CD4-positive, alpha-beta T cell (primary cell): ENCODE measurements at regions not wholly inside any gene's neighbourhood (a gene's known extent, or its start where the extent isn't known, plus 50 kb on each side); places are given as distances from the start of the nearest gene placed in this dataset.

Experiments
- ATAC-seq: fragments of 200-7000 bp; cut with Tn5 transposase; one replicate; pipeline ENCODE4 v1.10.0; 2022; ENCODE audit warnings: mild to moderate bottlenecking; ENCODE audit not compliant: poor library complexity
- CTCF ChIA-PET: fragments of 350-600 bp; sonication (Branson Sonifier 250); formaldehyde crosslinking; loops from one replicate; lab custom pipeline; 2021; ENCODE audit warnings: antibody characterized with exemption, inconsistent platforms; lab: Charles Lee
- POLR2A ChIA-PET: fragments of 350-600 bp; sonication (Branson Sonifier 250); formaldehyde crosslinking; loops from one replicate; lab custom pipeline; 2021; ENCODE audit warnings: antibody characterized with exemption, inconsistent platforms; lab: Charles Lee
- DNase-seq, 14 experiments: peaks; one replicate each; pipeline ENCODE4 v3.0.0-alpha.2; 2013 to 2020; ENCODE audit warnings: mixed read lengths in 2 of 14
- H3K27ac ChIP-seq, 2 donors: one replicate each; pipeline versions ENCODE4 v1.5.1 to v1.7.0; 2013; ENCODE audit warnings: low read length in 2 of 2, low read depth in 1 of 2, mild to moderate bottlenecking in 1 of 2
- H3K27me3 ChIP-seq, 2 experiments: 1 replicate in 1 of 2; 2 replicates in 1 of 2; pipeline versions ENCODE4 v1.6.1 to v1.7.0; 2013; ENCODE audit warnings: low read length in 2 of 2, control low read depth in 1 of 2, mild to moderate bottlenecking in 1 of 2, moderate library complexity in 1 of 2; ENCODE audit not compliant: insufficient read depth in 2 of 2, control insufficient read depth in 1 of 2
- H3K36me3 ChIP-seq: one replicate; pipeline ENCODE4 v1.6.1; 2013; ENCODE audit warnings: low read length, control low read depth; ENCODE audit not compliant: insufficient read depth
- H3K4me1 ChIP-seq: one replicate; pipeline ENCODE4 v1.6.1; 2013; ENCODE audit warnings: low read length, control low read depth; ENCODE audit not compliant: insufficient read depth
- H3K4me3 ChIP-seq: one replicate; pipeline ENCODE4 v1.5.1; 2013; ENCODE audit warnings: mild to moderate bottlenecking, low read length, moderate library complexity
- H3K9me3 ChIP-seq, 2 experiments: 1 replicate in 1 of 2; 2 replicates in 1 of 2; pipeline versions ENCODE4 v1.6.1 to v1.7.0; 2013; ENCODE audit warnings: low read length in 2 of 2, mild to moderate bottlenecking in 2 of 2, control low read depth in 1 of 2, moderate library complexity in 1 of 2; ENCODE audit not compliant: control insufficient read depth in 1 of 2, insufficient read depth in 1 of 2
- H3K27ac Mint-ChIP-seq: one replicate; pipeline ENCODE4 v1.8.0; 2020; ENCODE audit warnings: mixed read lengths
- H3K27me3 Mint-ChIP-seq: one replicate; pipeline ENCODE4 v1.8.0; 2021; ENCODE audit warnings: mixed read lengths
- H3K36me3 Mint-ChIP-seq: one replicate; pipeline ENCODE4 v1.8.0; 2021; ENCODE audit warnings: low read depth, mixed read lengths
- H3K4me1 Mint-ChIP-seq: one replicate; pipeline ENCODE4 v1.8.0; 2021; ENCODE audit warnings: low read depth, mixed read lengths
- H3K4me3 Mint-ChIP-seq: one replicate; pipeline ENCODE4 v1.8.0; 2020; ENCODE audit warnings: mild to moderate bottlenecking, mixed read lengths
- H3K9me3 Mint-ChIP-seq: one replicate; pipeline ENCODE4 v1.8.0; 2020; ENCODE audit warnings: mixed read lengths
- CTCF ChIP-seq: fragments of 200-600 bp; IDR thresholded peaks from one replicate; pipeline ENCODE4 v1.8.0; 2022; ENCODE audit warnings: antibody characterized with exemption, mild to moderate bottlenecking
- intact Hi-C, 2 experiments: fragments of 100-400 bp; cut with DNase I in 1 of 2; cut with micrococcal nuclease in 1 of 2; formaldehyde crosslinking; loops; one replicate each; pipeline versions ENCODE4 v1.15.1 to v1.9.0; 2023 to 2025; cut with DNase I, micrococcal nuclease

- Histone ChIP-seq H3K27me3 (no peaks in the 10 kb centered on the region), H3K4me3 (no peak overlapping the region), H3K4me1 (peaks cover 8% of the 10 kb centered on the region), H3K27ac (no peak overlapping the region), H3K9me3 (no peaks in the 10 kb centered on the region), H3K36me3 (no peaks in the 10 kb centered on the region)
- H3K36me3 Mint-ChIP-seq = peaks cover under 1% of the 10 kb centered on the region
- peaks cover 21% of the 10 kb centered on the region for H3K4me1 Mint-ChIP-seq
- DNase-seq (no peak), ATAC-seq (no peak)
- no peaks in the 10 kb centered on the region for H3K9me3 Mint-ChIP-seq
- no peaks in the 10 kb centered on the region for H3K27me3 Mint-ChIP-seq
- H3K27ac Mint-ChIP-seq = no peak overlapping the region
- POLR2A ChIA-PET = no interaction called here
- intact Hi-C loops = no loop called here
- TF ChIP-seq CTCF = no peak
- no peak overlapping the region for H3K4me3 Mint-ChIP-seq
- CTCF ChIA-PET = no interaction called here
These were observed 138.8 kb upstream of the CRHR1 start for GRCh38 chr17:45645330-45645729.

GRCh38 chr17:45646288-45646988, 137.7 kb upstream of the CRHR1 start:
- Mint-ChIP-seq H3K9me3 (no peaks in the 10 kb centered on the region), H3K4me1 (peaks cover 18% of the 10 kb centered on the region), H3K36me3 (no peaks in the 10 kb centered on the region), H3K27ac (no peak overlapping the region), H3K4me3 (no peak overlapping the region), H3K27me3 (no peaks in the 10 kb centered on the region)
- peaks cover 6% of the 10 kb centered on the region for H3K4me1 ChIP-seq
- intact Hi-C loops = no loop called here
- no peak overlapping the region for H3K27ac ChIP-seq
- no peaks in the 10 kb centered on the region for H3K36me3 ChIP-seq
- ChIA-PET CTCF (no interaction called here), POLR2A (no interaction called here)
- DNase-seq (no peak), ATAC-seq (no peak)
- no peak overlapping the region for H3K4me3 ChIP-seq
- no peaks in the 10 kb centered on the region for H3K9me3 ChIP-seq
- H3K27me3 ChIP-seq = no peaks in the 10 kb centered on the region
- TF ChIP-seq CTCF = no peak

- H3K36me3 ChIP-seq = no peaks in the 10 kb centered on the region
- H3K4me1 Mint-ChIP-seq = peaks cover 18% of the 10 kb centered on the region
- ATAC-seq = no peak
- ChIA-PET CTCF (interaction anchor here (0.7 kb wide), 1 partner anchor 189 kb away, joined by 5 read pairs; no protein-coding TSS in a partner anchor), POLR2A (no interaction called here)
- no peak overlapping the region for H3K27ac ChIP-seq
- H3K27me3 Mint-ChIP-seq = no peaks in the 10 kb centered on the region
- H3K4me3 Mint-ChIP-seq = no peak overlapping the region
- no peak overlapping the region for H3K4me3 ChIP-seq
- no peak for TF ChIP-seq CTCF
- H3K9me3 ChIP-seq = no peaks in the 10 kb centered on the region
- no peak for DNase-seq
- H3K4me1 ChIP-seq = peaks cover 6% of the 10 kb centered on the region
- H3K36me3 Mint-ChIP-seq = no peaks in the 10 kb centered on the region
- no peak overlapping the region for H3K27ac Mint-ChIP-seq
- intact Hi-C loops = no loop called here
- no peaks in the 10 kb centered on the region for H3K9me3 Mint-ChIP-seq
- H3K27me3 ChIP-seq = no peaks in the 10 kb centered on the region
These were observed 135.5 kb upstream of the CRHR1 start for GRCh38 chr17:45648642-45649041.
